ENCODE measurements at regions not wholly inside any gene's neighbourhood (a gene's known extent, or its start where the extent isn't known, plus 50 kb on each side); places are given as distances from the start of the nearest gene placed in this dataset.
"Not testable (repeated sequence)": the region's sequence is repeated elsewhere in the genome, so short reads cannot be mapped to it uniquely, and the experiment has no call there.

GRCh38 chr16:58847902-58848661 lies 114.0 kb upstream of the GOT2 start:
- no peak for TF ChIP-seq CTCF (IDR thresholded peaks at IDR 0.05; ENCODE audit: borderline replicate concordance, extremely low read depth, insufficient read depth)
- H3K4me1 ChIP-seq (ENCODE audit: control insufficient read depth in 2 of 3, insufficient read depth in 2 of 3, low read depth in 1 of 3, low read length in 3 of 3), result no peaks in the 10 kb centered on the region
- DNase-seq (no peak), FAIRE-seq (no peak)
- no peaks in the 10 kb centered on the region for H3K27me3 ChIP-seq (ENCODE audit: control insufficient read depth, insufficient read depth, low read length)
- no peak overlapping the region for H3K9ac ChIP-seq (ENCODE audit: low read length in 3 of 3)
- no peak overlapping the region for H3K4me3 ChIP-seq (ENCODE audit: low read length in 3 of 3)
- H3K9me3 ChIP-seq (ENCODE audit: control insufficient read depth in 2 of 3, insufficient read depth in 1 of 3, low read length in 3 of 3), result no peaks in the 10 kb centered on the region
- H3K36me3 ChIP-seq (ENCODE audit: control insufficient read depth in 2 of 3, insufficient read depth in 3 of 3, low read length in 3 of 3), result no peaks in the 10 kb centered on the region
- no peak overlapping the region for H3K27ac ChIP-seq (ENCODE audit: low read depth in 2 of 2, low read length in 2 of 2)
- intact Hi-C loops (cut with DNase I), result no loop called here

GRCh38 chr16:58846226-58846625 lies 112.1 kb upstream of the GOT2 start:
- H3K4me1 ChIP-seq (ENCODE audit: control insufficient read depth in 2 of 3, insufficient read depth in 2 of 3, low read depth in 1 of 3, low read length in 3 of 3); FAIRE-seq; H3K4me3 ChIP-seq (ENCODE audit: low read length in 3 of 3); H3K36me3 ChIP-seq (ENCODE audit: control insufficient read depth in 2 of 3, insufficient read depth in 3 of 3, low read length in 3 of 3); H3K27me3 ChIP-seq (ENCODE audit: control insufficient read depth, insufficient read depth, low read length); intact Hi-C loops (cut with DNase I); DNase-seq; H3K9me3 ChIP-seq (ENCODE audit: control insufficient read depth in 2 of 3, insufficient read depth in 1 of 3, low read length in 3 of 3); H3K9ac ChIP-seq (ENCODE audit: low read length in 3 of 3); H3K27ac ChIP-seq (ENCODE audit: low read depth in 2 of 2, low read length in 2 of 2): not testable (repeated sequence)

- no peak for FAIRE-seq
- TF ChIP-seq CTCF (IDR thresholded peaks at IDR 0.05; ENCODE audit: borderline replicate concordance, extremely low read depth, insufficient read depth), result no peak
- Histone ChIP-seq H3K4me3 (ENCODE audit: low read length in 3 of 3) (no peak overlapping the region), H3K27me3 (ENCODE audit: control insufficient read depth, insufficient read depth, low read length) (no peaks in the 10 kb centered on the region), H3K36me3 (ENCODE audit: control insufficient read depth in 2 of 3, insufficient read depth in 3 of 3, low read length in 3 of 3) (no peaks in the 10 kb centered on the region), H3K27ac (ENCODE audit: low read depth in 2 of 2, low read length in 2 of 2) (no peak overlapping the region), H3K9me3 (ENCODE audit: control insufficient read depth in 2 of 3, insufficient read depth in 1 of 3, low read length in 3 of 3) (no peaks in the 10 kb centered on the region), H3K9ac (ENCODE audit: low read length in 3 of 3) (no peak overlapping the region), H3K4me1 (ENCODE audit: control insufficient read depth in 2 of 3, insufficient read depth in 2 of 3, low read depth in 1 of 3, low read length in 3 of 3) (no peaks in the 10 kb centered on the region)
- intact Hi-C loops (cut with DNase I), result no loop called here
- DNase-seq, result peak in 2 of 5 donors; percentile 41 to 59
These were observed 109.6 kb upstream of the GOT2 start for GRCh38 chr16:58843675-58844074.

GRCh38 chr16:58842746-58843145 lies 108.6 kb upstream of the GOT2 start:
- no peak for DNase-seq
- Histone ChIP-seq H3K9me3 (ENCODE audit: control insufficient read depth in 2 of 3, insufficient read depth in 1 of 3, low read length in 3 of 3) (no peaks in the 10 kb centered on the region), H3K27ac (ENCODE audit: low read depth in 2 of 2, low read length in 2 of 2) (no peak overlapping the region), H3K27me3 (ENCODE audit: control insufficient read depth, insufficient read depth, low read length) (no peaks in the 10 kb centered on the region), H3K4me3 (ENCODE audit: low read length in 3 of 3) (no peak overlapping the region), H3K9ac (ENCODE audit: low read length in 3 of 3) (no peak overlapping the region), H3K4me1 (ENCODE audit: control insufficient read depth in 2 of 3, insufficient read depth in 2 of 3, low read depth in 1 of 3, low read length in 3 of 3) (no peaks in the 10 kb centered on the region), H3K36me3 (ENCODE audit: control insufficient read depth in 2 of 3, insufficient read depth in 3 of 3, low read length in 3 of 3) (no peaks in the 10 kb centered on the region)
- no peak for FAIRE-seq
- TF ChIP-seq CTCF (IDR thresholded peaks at IDR 0.05; ENCODE audit: borderline replicate concordance, extremely low read depth, insufficient read depth), result no peak
- intact Hi-C loops (cut with DNase I), result no loop called here

Data from kidney (tissue), 13 donors.